DND-41 (cell line): ENCODE measurements at regions not wholly inside any gene's neighbourhood (a gene's known extent, or its start where the extent isn't known, plus 50 kb on each side); places are given as distances from the start of the nearest gene placed in this dataset.

Experiments
- ATAC-seq: fragments of 200-7000 bp; cut with Tn5 transposase; 3 replicates; pipeline ENCODE4 v1.9.1; 2021; ENCODE audit warnings: low read depth; ENCODE audit not compliant: insufficient read depth
- DNase-seq: peaks from one replicate; pipeline ENCODE4 v3.0.0-alpha.2; 2020
- H2AFZ ChIP-seq: 2 replicates; pipeline ENCODE4 v1.6.0; 2012; ENCODE audit warnings: low read depth, low read length
- H3K27ac ChIP-seq: 2 replicates; pipeline ENCODE4 v1.5.1; 2012; ENCODE audit warnings: low read length, inconsistent platforms
- H3K27me3 ChIP-seq: fragments of 200-600 bp; sonication (generic); 2 replicates; pipeline ENCODE4 v1.6.0; 2012; ENCODE audit warnings: low read length, mild to moderate bottlenecking, inconsistent platforms; ENCODE audit not compliant: insufficient read depth, poor library complexity
- H3K36me3 ChIP-seq: 2 replicates; pipeline ENCODE4 v1.5.1; 2012; ENCODE audit warnings: low read length, inconsistent platforms; ENCODE audit not compliant: insufficient read depth
- H3K4me1 ChIP-seq: 2 replicates; pipeline ENCODE4 v1.5.1; 2012; ENCODE audit warnings: mild to moderate bottlenecking, low read length; ENCODE audit not compliant: insufficient read depth
- H3K4me2 ChIP-seq: 2 replicates; pipeline ENCODE4 v1.6.0; 2012; ENCODE audit warnings: mild to moderate bottlenecking, moderate library complexity, low read length, inconsistent platforms; ENCODE audit not compliant: insufficient read depth
- H3K4me3 ChIP-seq, 2 experiments: fragments of 200-600 bp in 1 of 2; shearing (Covaris generic) in 1 of 2; 2 replicates each; pipeline ENCODE4 v1.5.1; 2012 to 2016; ENCODE audit warnings: inconsistent platforms in 2 of 2, low read length in 2 of 2, mild to moderate bottlenecking in 2 of 2, low read depth in 1 of 2, moderate library complexity in 1 of 2
- H3K79me2 ChIP-seq: 2 replicates; pipeline ENCODE4 v1.6.0; 2012; ENCODE audit warnings: low read length, inconsistent platforms; ENCODE audit not compliant: insufficient read depth
- H3K9ac ChIP-seq: 2 replicates; pipeline ENCODE4 v1.6.0; 2012; ENCODE audit warnings: low read depth, mild to moderate bottlenecking, inconsistent platforms, low read length, moderate library complexity
- H3K9me3 ChIP-seq: 2 replicates; pipeline ENCODE4 v1.5.1; 2012; ENCODE audit warnings: low read length, moderate library complexity, mild to moderate bottlenecking, inconsistent platforms; ENCODE audit not compliant: insufficient read depth, severe bottlenecking
- H4K20me1 ChIP-seq: 2 replicates; pipeline ENCODE4 v1.6.0; 2012; ENCODE audit warnings: low read length; ENCODE audit not compliant: insufficient read depth
- CTCF ChIP-seq: IDR thresholded peaks from 2 replicates; pipeline ENCODE4 v1.5.1; 2012; ENCODE audit warnings: borderline replicate concordance, low read length, moderate library complexity, mild to moderate bottlenecking; ENCODE audit not compliant: poor library complexity, severe bottlenecking; ENCODE audit errors: extremely low read depth
- EZH2 ChIP-seq: IDR thresholded peaks from 3 replicates; pipeline ENCODE4 v1.6.1; 2012; ENCODE audit warnings: borderline replicate concordance, low read depth, mild to moderate bottlenecking, moderate library complexity, low read length, inconsistent platforms; ENCODE audit not compliant: severe bottlenecking

GRCh38 chr17:69717214-69717613 lies 302.7 kb downstream of the MAP2K6 start:
- Histone ChIP-seq H3K4me3 (no peak overlapping the region), H3K4me1 (no peaks in the 10 kb centered on the region), H3K79me2 (no peaks in the 10 kb centered on the region), H3K4me2 (no peak overlapping the region), H2AFZ (no peak overlapping the region), H4K20me1 (no peaks in the 10 kb centered on the region), H3K27ac (no peak overlapping the region), H3K9me3 (no peaks in the 10 kb centered on the region), H3K36me3 (no peaks in the 10 kb centered on the region), H3K9ac (no peak overlapping the region), H3K27me3 (peaks cover 4% of the 10 kb centered on the region)
- DNase-seq (no peak), ATAC-seq (no peak)
- TF ChIP-seq EZH2 (no peak), CTCF (no peak)

DNA sequence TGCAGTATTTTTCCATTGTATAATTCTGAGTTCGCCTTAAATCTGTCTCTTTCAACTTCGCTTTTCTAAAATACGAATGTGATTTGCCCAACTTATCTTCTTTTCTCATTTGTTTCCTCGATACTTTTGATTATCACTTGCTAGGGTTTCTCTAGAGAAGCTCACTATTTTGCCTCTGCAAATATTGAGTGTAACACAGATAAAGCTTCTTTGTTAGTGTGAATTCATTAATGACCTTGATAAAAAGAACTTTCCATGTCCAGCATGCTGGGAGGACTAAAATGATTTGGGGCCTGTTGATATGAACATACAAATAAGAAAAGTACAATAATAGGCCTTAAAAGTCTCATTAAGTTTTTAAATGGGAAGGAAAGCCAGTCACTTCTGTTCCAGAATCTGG lies 303.3 kb downstream of the MAP2K6 start:
- ATAC-seq = no peak
- Histone ChIP-seq H4K20me1 (no peaks in the 10 kb centered on the region), H3K79me2 (no peaks in the 10 kb centered on the region), H3K27ac (no peak overlapping the region), H3K4me1 (no peaks in the 10 kb centered on the region), H2AFZ (no peak overlapping the region), H3K4me2 (no peak overlapping the region), H3K9me3 (no peaks in the 10 kb centered on the region), H3K36me3 (no peaks in the 10 kb centered on the region), H3K27me3 (peaks cover 3% of the 10 kb centered on the region), H3K9ac (no peak overlapping the region), H3K4me3 (no peak overlapping the region)
- no peak for DNase-seq
- no peak for TF ChIP-seq CTCF
- TF ChIP-seq EZH2 = no peak

- no peak overlapping the region for H2AFZ ChIP-seq
- H3K27me3 ChIP-seq = peaks cover 5% of the 10 kb centered on the region
- H3K36me3 ChIP-seq = no peaks in the 10 kb centered on the region
- H3K4me2 ChIP-seq = no peak overlapping the region
- H3K4me1 ChIP-seq = no peaks in the 10 kb centered on the region
- no peak for DNase-seq
- no peaks in the 10 kb centered on the region for H4K20me1 ChIP-seq
- ATAC-seq = no peak
- no peak overlapping the region for H3K4me3 ChIP-seq
- H3K9me3 ChIP-seq = no peaks in the 10 kb centered on the region
- H3K79me2 ChIP-seq = no peaks in the 10 kb centered on the region
- TF ChIP-seq CTCF = no peak
- no peak for TF ChIP-seq EZH2
- H3K9ac ChIP-seq = no peak overlapping the region
- H3K27ac ChIP-seq = no peak overlapping the region
Observed at GRCh38 chr17:69719474-69720048, 305.1 kb downstream of the MAP2K6 start.

DNA sequence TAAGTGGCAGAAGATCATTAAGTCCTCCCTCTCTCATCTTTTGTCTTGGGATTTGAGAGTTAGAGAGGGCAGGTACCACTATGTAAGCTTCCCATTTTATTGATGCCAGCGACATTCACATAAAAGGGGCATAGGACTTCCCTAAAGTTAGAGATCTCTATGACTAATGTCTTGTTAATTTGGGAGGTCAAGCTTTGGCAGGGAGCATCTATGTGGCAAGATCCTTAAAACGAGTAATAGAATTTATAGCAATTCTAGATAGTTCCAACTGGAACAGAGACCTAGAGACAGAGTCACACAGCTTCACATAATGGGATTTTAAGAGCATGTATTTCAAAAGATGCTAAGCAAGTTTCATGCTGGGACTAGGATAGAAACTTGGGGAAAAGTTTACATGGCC lies 308.0 kb downstream of the MAP2K6 start:
- Histone ChIP-seq H3K9ac (no peak overlapping the region), H3K4me3 (no peak overlapping the region), H4K20me1 (no peaks in the 10 kb centered on the region), H3K4me1 (no peaks in the 10 kb centered on the region), H3K79me2 (no peaks in the 10 kb centered on the region), H3K27ac (no peak overlapping the region), H3K4me2 (no peak overlapping the region), H3K36me3 (no peaks in the 10 kb centered on the region), H3K9me3 (no peaks in the 10 kb centered on the region), H3K27me3 (peaks cover 7% of the 10 kb centered on the region), H2AFZ (no peak overlapping the region)
- TF ChIP-seq EZH2 (no peak), CTCF (no peak)
- DNase-seq (no peak), ATAC-seq (no peak)
